ENCODE measurements at regions not wholly inside any gene's neighbourhood (a gene's known extent, or its start where the extent isn't known, plus 50 kb on each side); places are given as distances from the start of the nearest gene placed in this dataset.

GRCh38 chr1:5375481-5375880 lies 616.7 kb downstream of the NPHP4 start:
- ChIA-PET CTCF (no interaction called here), POLR2A (no interaction called here)
- H3K27ac Mint-ChIP-seq (ENCODE audit: unreplicated experiment), result no peak overlapping the region
- no peaks in the 10 kb centered on the region for H3K36me3 ChIP-seq (ENCODE audit: control insufficient read depth, insufficient read depth, low read length)
- no peaks in the 10 kb centered on the region for H3K27me3 ChIP-seq (replicated peaks; ENCODE audit: control insufficient read depth, insufficient read depth, low read length)
- H3K4me1 ChIP-seq, result no peaks in the 10 kb centered on the region
- no peak for DNase-seq
- no peaks in the 10 kb centered on the region for H3K4me1 Mint-ChIP-seq (ENCODE audit: low read depth, unreplicated experiment)
- no peaks in the 10 kb centered on the region for H3K36me3 Mint-ChIP-seq (ENCODE audit: insufficient read depth, unreplicated experiment)
- H3K9me3 Mint-ChIP-seq (ENCODE audit: unreplicated experiment), result peaks cover 12% of the 10 kb centered on the region
- no TSS peak for BruUV-seq (replicated peaks)
- intact Hi-C loops (cut with micrococcal nuclease; ENCODE audit: unreplicated experiment), result no loop called here
- no peak for TF ChIP-seq CTCF (IDR thresholded peaks at IDR 0.05; ENCODE audit: insufficient read depth in 1 of 2, low read depth in 1 of 2, low read length in 1 of 2, severe bottlenecking in 1 of 2, unreplicated experiment in 1 of 2)
- H3K9me3 ChIP-seq, result no peaks in the 10 kb centered on the region; the same call in 1 of the 2 replicates
- no peak overlapping the region for H3K4me3 Mint-ChIP-seq (ENCODE audit: unreplicated experiment)
- H3K4me3 ChIP-seq (ENCODE audit: low read depth, low read length), result no peak overlapping the region
- no peaks in the 10 kb centered on the region for H3K27me3 Mint-ChIP-seq (ENCODE audit: insufficient read depth, unreplicated experiment)

- H3K36me3 Mint-ChIP-seq (ENCODE audit: insufficient read depth, unreplicated experiment), result no peaks in the 10 kb centered on the region
- Histone ChIP-seq H3K36me3 (ENCODE audit: control insufficient read depth, insufficient read depth, low read length) (no peaks in the 10 kb centered on the region), H3K4me3 (ENCODE audit: low read depth, low read length) (no peak overlapping the region), H3K9me3 (no peaks in the 10 kb centered on the region; the same call in 1 of the 2 replicates), H3K27me3 (replicated peaks; ENCODE audit: control insufficient read depth, insufficient read depth, low read length) (no peaks in the 10 kb centered on the region), H3K4me1 (no peaks in the 10 kb centered on the region)
- no peak for DNase-seq
- H3K4me1 Mint-ChIP-seq (ENCODE audit: low read depth, unreplicated experiment), result no peaks in the 10 kb centered on the region
- ChIA-PET POLR2A (no interaction called here), CTCF (no interaction called here)
- BruUV-seq (replicated peaks), result no TSS peak
- no peak overlapping the region for H3K27ac Mint-ChIP-seq (ENCODE audit: unreplicated experiment)
- H3K9me3 Mint-ChIP-seq (ENCODE audit: unreplicated experiment), result peaks cover 15% of the 10 kb centered on the region
- no peak overlapping the region for H3K4me3 Mint-ChIP-seq (ENCODE audit: unreplicated experiment)
- intact Hi-C loops (cut with micrococcal nuclease; ENCODE audit: unreplicated experiment), result no loop called here
- TF ChIP-seq CTCF (IDR thresholded peaks at IDR 0.05; ENCODE audit: insufficient read depth in 1 of 2, low read depth in 1 of 2, low read length in 1 of 2, severe bottlenecking in 1 of 2, unreplicated experiment in 1 of 2), result no peak
- no peaks in the 10 kb centered on the region for H3K27me3 Mint-ChIP-seq (ENCODE audit: insufficient read depth, unreplicated experiment)
Observed at GRCh38 chr1:5374192-5374591, 618.0 kb downstream of the NPHP4 start.

GRCh38 chr1:5373281-5373680 lies 618.9 kb downstream of the NPHP4 start:
- BruUV-seq (replicated peaks), result no TSS peak
- Mint-ChIP-seq H3K27ac (ENCODE audit: unreplicated experiment) (no peak overlapping the region), H3K27me3 (ENCODE audit: insufficient read depth, unreplicated experiment) (no peaks in the 10 kb centered on the region), H3K9me3 (ENCODE audit: unreplicated experiment) (peaks cover 15% of the 10 kb centered on the region), H3K36me3 (ENCODE audit: insufficient read depth, unreplicated experiment) (no peaks in the 10 kb centered on the region), H3K4me3 (ENCODE audit: unreplicated experiment) (no peak overlapping the region), H3K4me1 (ENCODE audit: low read depth, unreplicated experiment) (no peaks in the 10 kb centered on the region)
- TF ChIP-seq CTCF (IDR thresholded peaks at IDR 0.05; ENCODE audit: insufficient read depth in 1 of 2, low read depth in 1 of 2, low read length in 1 of 2, severe bottlenecking in 1 of 2, unreplicated experiment in 1 of 2), result no peak
- Histone ChIP-seq H3K27me3 (replicated peaks; ENCODE audit: control insufficient read depth, insufficient read depth, low read length) (no peaks in the 10 kb centered on the region), H3K4me3 (ENCODE audit: low read depth, low read length) (no peak overlapping the region), H3K9me3 (no peaks in the 10 kb centered on the region; the same call in 1 of the 2 replicates), H3K4me1 (no peaks in the 10 kb centered on the region), H3K36me3 (ENCODE audit: control insufficient read depth, insufficient read depth, low read length) (no peaks in the 10 kb centered on the region)
- CTCF ChIA-PET, result no interaction called here
- POLR2A ChIA-PET, result no interaction called here
- intact Hi-C loops (cut with micrococcal nuclease; ENCODE audit: unreplicated experiment), result no loop called here
- no peak for DNase-seq

Measured in Caco-2 (cell line).